HFFc6 (cell line): ENCODE measurements at regions not wholly inside any gene's neighbourhood (a gene's known extent, or its start where the extent isn't known, plus 50 kb on each side); places are given as distances from the start of the nearest gene placed in this dataset.
"Not testable (repeated sequence)": the region's sequence is repeated elsewhere in the genome, so short reads cannot be mapped to it uniquely, and the experiment has no call there.

Source experiments
- DNase-seq: peaks from one replicate; pipeline ENCODE4 v3.0.0-alpha.2; 2018
- H3K27ac Mint-ChIP-seq: 2 replicates; pipeline ENCODE4 v1.8.0; 2020; ENCODE audit warnings: mild to moderate bottlenecking, mixed read lengths
- H3K27me3 Mint-ChIP-seq: 2 replicates; pipeline ENCODE4 v1.8.0; 2021; ENCODE audit warnings: mild to moderate bottlenecking, moderate library complexity, mixed read lengths; ENCODE audit not compliant: insufficient read depth
- H3K36me3 Mint-ChIP-seq: 2 replicates; pipeline ENCODE4 v1.8.0; 2021; ENCODE audit warnings: low read depth, mixed read lengths
- H3K4me1 Mint-ChIP-seq: 2 replicates; pipeline ENCODE4 v1.8.0; 2020; ENCODE audit warnings: low read depth, mixed read lengths
- H3K4me3 Mint-ChIP-seq: 2 replicates; pipeline ENCODE4 v1.8.0; 2020; ENCODE audit warnings: mild to moderate bottlenecking, moderate library complexity, mixed read lengths
- H3K9me3 Mint-ChIP-seq: 2 replicates; pipeline ENCODE4 v1.8.0; 2020; ENCODE audit warnings: mild to moderate bottlenecking, mixed read lengths
- CTCF ChIP-seq: fragments of 200-600 bp; sonication (generic); IDR thresholded peaks from 2 replicates; pipeline ENCODE4 v1.5.0; 2021; ENCODE audit warnings: antibody characterized with exemption, mild to moderate bottlenecking

- no peak overlapping the region for H3K4me3 Mint-ChIP-seq
- peak; percentile 12 for DNase-seq
- no peaks in the 10 kb centered on the region for H3K36me3 Mint-ChIP-seq
- no peak overlapping the region for H3K27ac Mint-ChIP-seq
- no peaks in the 10 kb centered on the region; the same call in none of the 2 replicates for H3K27me3 Mint-ChIP-seq
- TF ChIP-seq CTCF: no peak
- H3K9me3 Mint-ChIP-seq: peaks cover 6% of the 10 kb centered on the region; the same call in 1 of the 2 replicates
- H3K4me1 Mint-ChIP-seq: peaks cover 18% of the 10 kb centered on the region
Observed at GRCh38 chr3:78506581-78507195, 1261.1 kb downstream of the ROBO1 start.

GRCh38 chr3:78507196-78507984, 1260.4 kb downstream of the ROBO1 start:
- Mint-ChIP-seq H3K27ac (no peak overlapping the region), H3K4me1 (peaks cover 18% of the 10 kb centered on the region), H3K4me3 (no peak overlapping the region), H3K36me3 (no peaks in the 10 kb centered on the region), H3K9me3 (peaks cover 6% of the 10 kb centered on the region; the same call in 1 of the 2 replicates), H3K27me3 (no peaks in the 10 kb centered on the region; the same call in none of the 2 replicates)
- no peak for DNase-seq
- TF ChIP-seq CTCF: no peak

- peaks cover under 1% of the 10 kb centered on the region; the same call in 1 of the 2 replicates for H3K9me3 Mint-ChIP-seq
- no peaks in the 10 kb centered on the region for H3K36me3 Mint-ChIP-seq
- TF ChIP-seq CTCF: no peak
- peaks cover 7% of the 10 kb centered on the region for H3K4me1 Mint-ChIP-seq
- no peaks in the 10 kb centered on the region; the same call in 1 of the 2 replicates for H3K27me3 Mint-ChIP-seq
- no peak for DNase-seq
- H3K4me3 Mint-ChIP-seq: no peak overlapping the region
- H3K27ac Mint-ChIP-seq: no peak overlapping the region
Observed at GRCh38 chr3:78511840-78512239, 1256.0 kb downstream of the ROBO1 start.

GRCh38 chr3:78512786-78513185, 1255.0 kb downstream of the ROBO1 start:
- not testable (repeated sequence) for H3K4me1 Mint-ChIP-seq, H3K27ac Mint-ChIP-seq, H3K9me3 Mint-ChIP-seq, H3K36me3 Mint-ChIP-seq, DNase-seq, H3K27me3 Mint-ChIP-seq, H3K4me3 Mint-ChIP-seq

- H3K27ac Mint-ChIP-seq: no peak overlapping the region
- no peaks in the 10 kb centered on the region for H3K4me1 Mint-ChIP-seq
- DNase-seq: no peak
- no peak for TF ChIP-seq CTCF
- no peaks in the 10 kb centered on the region for H3K36me3 Mint-ChIP-seq
- no peaks in the 10 kb centered on the region; the same call in 1 of the 2 replicates for H3K9me3 Mint-ChIP-seq
- H3K4me3 Mint-ChIP-seq: no peak overlapping the region
- no peaks in the 10 kb centered on the region for H3K27me3 Mint-ChIP-seq
Observed at GRCh38 chr3:78516437-78516836, 1251.4 kb downstream of the ROBO1 start.

GRCh38 chr3:78516937-78517336, 1250.9 kb downstream of the ROBO1 start:
- H3K36me3 Mint-ChIP-seq: no peaks in the 10 kb centered on the region
- no peak for DNase-seq
- no peaks in the 10 kb centered on the region for H3K27me3 Mint-ChIP-seq
- H3K4me1 Mint-ChIP-seq: no peaks in the 10 kb centered on the region
- H3K27ac Mint-ChIP-seq: no peak overlapping the region
- no peaks in the 10 kb centered on the region; the same call in 1 of the 2 replicates for H3K9me3 Mint-ChIP-seq
- no peak overlapping the region for H3K4me3 Mint-ChIP-seq
- TF ChIP-seq CTCF: no peak
